ENCODE measurements at regions not wholly inside any gene's neighbourhood (a gene's known extent, or its start where the extent isn't known, plus 50 kb on each side); places are given as distances from the start of the nearest gene placed in this dataset.

DNA sequence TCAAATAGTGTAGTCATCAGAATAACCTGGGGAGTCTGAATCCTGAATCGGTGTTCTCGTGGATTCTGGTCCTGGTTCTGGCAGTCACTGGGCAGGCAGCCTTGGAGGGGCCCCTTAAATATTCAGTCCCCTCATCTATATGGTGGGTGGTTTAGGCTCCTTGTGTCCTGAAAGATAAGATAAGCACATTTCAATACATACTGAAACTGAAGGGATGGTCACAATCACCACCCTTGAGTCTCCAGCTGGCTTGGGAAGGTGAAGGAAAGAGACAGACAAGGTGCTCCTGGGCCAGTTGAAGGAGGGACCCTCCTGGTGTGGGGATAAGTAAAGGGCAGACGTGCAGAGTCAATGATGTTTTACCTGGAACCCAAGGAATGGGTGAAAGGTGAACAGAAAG is 146.7 kb downstream of the CXCL12 start:
- no peaks in the 10 kb centered on the region for H3K36me3 ChIP-seq (ENCODE audit: insufficient read depth)
- no peaks in the 10 kb centered on the region for H3K4me1 ChIP-seq (ENCODE audit: insufficient read depth)
- DNase-seq (ENCODE audit: extremely low spot score), result no peak
- no peak overlapping the region for H3K4me3 ChIP-seq (ENCODE audit: low read depth, low read length)
- H3K27ac ChIP-seq (ENCODE audit: low read depth), result no peak overlapping the region
- WGBS, result 87% methylated on average over 3 of the region's 3 CpGs

GRCh38 chr10:44237364-44238049 is 147.4 kb downstream of the CXCL12 start:
- no peak for DNase-seq (ENCODE audit: extremely low spot score)
- Histone ChIP-seq H3K27ac (ENCODE audit: low read depth) (no peak overlapping the region), H3K36me3 (ENCODE audit: insufficient read depth) (no peaks in the 10 kb centered on the region), H3K4me1 (ENCODE audit: insufficient read depth) (no peaks in the 10 kb centered on the region), H3K4me3 (ENCODE audit: low read depth, low read length) (no peak overlapping the region)
- 96% methylated on average over 1 of the region's 1 CpG for WGBS

GRCh38 chr10:44235363-44235762 is 149.5 kb downstream of the CXCL12 start:
- no peak overlapping the region for H3K27ac ChIP-seq (ENCODE audit: low read depth)
- 96% methylated on average over 5 of the region's 5 CpGs for WGBS
- no peak overlapping the region for H3K4me3 ChIP-seq (ENCODE audit: low read depth, low read length)
- H3K4me1 ChIP-seq (ENCODE audit: insufficient read depth), result no peaks in the 10 kb centered on the region
- H3K36me3 ChIP-seq (ENCODE audit: insufficient read depth), result no peaks in the 10 kb centered on the region
- DNase-seq (ENCODE audit: extremely low spot score), result no peak

DNA sequence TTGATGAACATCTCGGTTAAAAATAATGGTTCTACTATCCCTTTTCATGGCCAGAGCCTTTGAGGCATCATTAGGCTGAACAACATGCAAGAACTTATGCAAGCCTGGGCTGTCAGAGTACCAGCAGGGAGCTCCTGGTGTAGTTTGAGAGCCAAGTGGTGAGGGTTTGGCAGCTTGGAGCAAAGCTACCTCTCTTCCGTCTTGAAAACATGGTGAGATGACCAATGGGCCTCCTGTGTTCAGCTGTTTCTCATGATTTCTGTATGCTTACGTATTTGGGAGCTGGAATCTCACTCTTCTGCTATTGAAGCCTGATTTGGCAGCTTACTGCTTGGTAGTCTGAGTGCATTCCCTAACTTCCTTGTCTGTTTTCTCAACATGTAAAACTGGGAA is 150.4 kb downstream of the CXCL12 start:
- H3K4me3 ChIP-seq (ENCODE audit: low read depth, low read length), result no peak overlapping the region
- WGBS, result 60% methylated on average over 3 of the region's 3 CpGs
- DNase-seq (ENCODE audit: extremely low spot score), result no peak
- no peaks in the 10 kb centered on the region for H3K36me3 ChIP-seq (ENCODE audit: insufficient read depth)
- H3K27ac ChIP-seq (ENCODE audit: low read depth), result no peak overlapping the region
- no peaks in the 10 kb centered on the region for H3K4me1 ChIP-seq (ENCODE audit: insufficient read depth)

GRCh38 chr10:44233561-44234482 is 151.1 kb downstream of the CXCL12 start:
- 46% methylated on average over 23 of the region's 23 CpGs for WGBS
- no peaks in the 10 kb centered on the region for H3K36me3 ChIP-seq (ENCODE audit: insufficient read depth)
- no peak overlapping the region for H3K27ac ChIP-seq (ENCODE audit: low read depth)
- no peak overlapping the region for H3K4me3 ChIP-seq (ENCODE audit: low read depth, low read length)
- H3K4me1 ChIP-seq (ENCODE audit: insufficient read depth), result no peaks in the 10 kb centered on the region
- peak; percentile 49 for DNase-seq (ENCODE audit: extremely low spot score)

- no peak for DNase-seq (ENCODE audit: extremely low spot score)
- Histone ChIP-seq H3K27ac (ENCODE audit: low read depth) (no peak overlapping the region), H3K4me3 (ENCODE audit: low read depth, low read length) (no peak overlapping the region), H3K4me1 (ENCODE audit: insufficient read depth) (no peaks in the 10 kb centered on the region), H3K36me3 (ENCODE audit: insufficient read depth) (no peaks in the 10 kb centered on the region)
- 65% methylated on average over 3 of the region's 3 CpGs for WGBS
These were observed 167.6 kb downstream of the CXCL12 start for GRCh38 chr10:44217274-44217820.

GRCh38 chr10:44216073-44216472 is 168.8 kb downstream of the CXCL12 start:
- Histone ChIP-seq H3K27ac (ENCODE audit: low read depth) (no peak overlapping the region), H3K4me1 (ENCODE audit: insufficient read depth) (no peaks in the 10 kb centered on the region), H3K4me3 (ENCODE audit: low read depth, low read length) (no peak overlapping the region), H3K36me3 (ENCODE audit: insufficient read depth) (no peaks in the 10 kb centered on the region)
- DNase-seq (ENCODE audit: extremely low spot score), result no peak
- WGBS, result 83% methylated on average over 2 of the region's 2 CpGs

- WGBS, result 88% methylated on average over 4 of the region's 4 CpGs
- no peak for DNase-seq (ENCODE audit: extremely low spot score)
- H3K4me3 ChIP-seq (ENCODE audit: low read depth, low read length), result no peak overlapping the region
- H3K36me3 ChIP-seq (ENCODE audit: insufficient read depth), result no peaks in the 10 kb centered on the region
- H3K27ac ChIP-seq (ENCODE audit: low read depth), result no peak overlapping the region
- H3K4me1 ChIP-seq (ENCODE audit: insufficient read depth), result no peaks in the 10 kb centered on the region
These were observed 175.1 kb downstream of the CXCL12 start for GRCh38 chr10:44209811-44210210.

DNA sequence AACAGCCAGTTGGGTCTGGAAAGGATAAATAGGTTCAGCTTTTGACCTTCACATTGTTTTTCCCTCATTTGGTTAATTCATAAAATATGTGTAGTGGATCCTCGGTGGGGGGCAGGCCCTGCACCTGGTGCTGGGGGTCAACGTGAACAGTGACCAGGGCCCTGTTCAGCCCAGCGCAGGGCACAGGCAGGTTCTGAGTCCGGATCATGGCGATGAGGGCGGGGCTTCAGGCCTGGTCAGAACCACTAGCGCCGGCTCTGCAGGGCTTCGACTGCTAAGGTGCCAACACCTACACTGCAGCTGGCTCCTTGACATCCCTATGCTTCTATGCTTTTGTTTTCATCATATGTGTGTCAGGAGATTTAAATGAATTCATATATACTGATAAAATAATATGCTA is 177.7 kb downstream of the CXCL12 start:
- WGBS, result 96% methylated on average over 9 of the region's 9 CpGs
- DNase-seq (ENCODE audit: extremely low spot score), result no peak
- Histone ChIP-seq H3K4me1 (ENCODE audit: insufficient read depth) (no peaks in the 10 kb centered on the region), H3K36me3 (ENCODE audit: insufficient read depth) (no peaks in the 10 kb centered on the region), H3K27ac (ENCODE audit: low read depth) (no peak overlapping the region), H3K4me3 (ENCODE audit: low read depth, low read length) (no peak overlapping the region)

- Histone ChIP-seq H3K27ac (ENCODE audit: low read depth) (no peak overlapping the region), H3K36me3 (ENCODE audit: insufficient read depth) (no peaks in the 10 kb centered on the region), H3K4me3 (ENCODE audit: low read depth, low read length) (no peak overlapping the region), H3K4me1 (ENCODE audit: insufficient read depth) (no peaks in the 10 kb centered on the region)
- 84% methylated on average over 25 of the region's 25 CpGs for WGBS
- no peak for DNase-seq (ENCODE audit: extremely low spot score)
These were observed 178.6 kb downstream of the CXCL12 start for GRCh38 chr10:44206127-44206818.

DNA sequence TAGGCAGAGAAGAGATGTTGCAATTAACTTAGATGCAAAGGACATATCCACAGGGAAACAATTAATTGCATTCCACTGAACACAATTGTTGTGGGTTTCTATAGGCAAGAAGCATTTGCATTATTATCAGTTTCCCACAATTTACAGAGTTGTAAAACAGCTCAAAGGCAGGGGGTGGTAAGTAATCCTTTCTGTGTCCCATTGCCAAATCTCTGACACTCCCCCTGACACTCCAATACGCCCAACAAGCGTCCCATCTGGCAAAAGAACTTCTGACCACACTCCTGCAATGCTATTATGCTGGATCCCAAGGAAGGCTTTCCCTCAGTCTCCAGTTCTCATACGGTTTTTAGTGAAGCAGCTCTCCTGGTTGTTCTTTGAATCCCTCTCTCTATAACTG is 179.8 kb downstream of the CXCL12 start:
- DNase-seq (ENCODE audit: extremely low spot score), result no peak
- Histone ChIP-seq H3K4me1 (ENCODE audit: insufficient read depth) (no peaks in the 10 kb centered on the region), H3K4me3 (ENCODE audit: low read depth, low read length) (no peak overlapping the region), H3K27ac (ENCODE audit: low read depth) (no peak overlapping the region), H3K36me3 (ENCODE audit: insufficient read depth) (no peaks in the 10 kb centered on the region)
- WGBS, result 52% methylated on average over 3 of the region's 3 CpGs

DNA sequence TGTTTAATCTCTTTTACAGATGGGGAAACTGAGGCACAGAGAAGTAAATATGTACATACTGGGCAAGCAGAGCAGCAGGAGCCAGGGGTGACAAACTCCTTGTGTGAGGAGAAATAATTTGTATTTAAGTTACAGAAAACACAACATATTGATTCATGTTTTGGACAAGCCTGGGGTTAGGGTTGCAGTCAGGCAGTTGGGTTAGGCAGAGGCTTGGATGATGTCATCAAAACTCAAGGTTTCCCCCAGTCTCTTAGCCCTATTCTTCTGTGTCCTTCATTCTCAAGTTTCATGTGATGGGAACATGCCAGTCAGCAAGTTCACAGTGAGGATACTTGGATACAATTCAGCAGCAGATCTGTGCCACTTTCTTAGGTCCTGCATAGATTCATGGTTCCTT is 181.4 kb downstream of the CXCL12 start:
- no peak overlapping the region for H3K4me3 ChIP-seq (ENCODE audit: low read depth, low read length)
- DNase-seq (ENCODE audit: extremely low spot score), result no peak
- H3K27ac ChIP-seq (ENCODE audit: low read depth), result no peak overlapping the region
- H3K4me1 ChIP-seq (ENCODE audit: insufficient read depth), result no peaks in the 10 kb centered on the region
- no peaks in the 10 kb centered on the region for H3K36me3 ChIP-seq (ENCODE audit: insufficient read depth)

DNA sequence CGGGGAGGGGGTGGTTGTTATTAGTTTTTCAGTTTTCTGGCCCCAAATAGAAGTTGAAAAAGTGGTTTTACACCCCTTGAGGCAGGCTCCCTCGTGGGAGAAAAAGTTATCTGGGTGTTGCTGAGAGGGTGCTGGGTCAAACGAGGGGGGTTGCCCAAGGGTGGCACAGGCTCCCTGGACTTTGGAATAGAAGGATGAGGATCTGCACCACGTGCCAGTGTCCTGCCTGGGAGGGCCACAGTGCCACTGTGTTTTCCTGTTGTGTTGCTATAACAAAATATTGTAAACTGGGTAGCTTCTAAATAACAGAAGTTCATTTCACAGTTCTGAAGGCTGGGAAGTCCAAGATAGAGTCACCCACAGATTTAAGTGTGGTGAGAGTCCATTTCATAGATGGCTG is 181.9 kb downstream of the CXCL12 start:
- DNase-seq (ENCODE audit: extremely low spot score), result no peak
- Histone ChIP-seq H3K4me1 (ENCODE audit: insufficient read depth) (no peaks in the 10 kb centered on the region), H3K4me3 (ENCODE audit: low read depth, low read length) (no peak overlapping the region), H3K27ac (ENCODE audit: low read depth) (no peak overlapping the region), H3K36me3 (ENCODE audit: insufficient read depth) (no peaks in the 10 kb centered on the region)
- 79% methylated on average over 4 of the region's 4 CpGs for WGBS
